ENCODE measurements at regions not wholly inside any gene's neighbourhood (a gene's known extent, or its start where the extent isn't known, plus 50 kb on each side); places are given as distances from the start of the nearest gene placed in this dataset.

DNA sequence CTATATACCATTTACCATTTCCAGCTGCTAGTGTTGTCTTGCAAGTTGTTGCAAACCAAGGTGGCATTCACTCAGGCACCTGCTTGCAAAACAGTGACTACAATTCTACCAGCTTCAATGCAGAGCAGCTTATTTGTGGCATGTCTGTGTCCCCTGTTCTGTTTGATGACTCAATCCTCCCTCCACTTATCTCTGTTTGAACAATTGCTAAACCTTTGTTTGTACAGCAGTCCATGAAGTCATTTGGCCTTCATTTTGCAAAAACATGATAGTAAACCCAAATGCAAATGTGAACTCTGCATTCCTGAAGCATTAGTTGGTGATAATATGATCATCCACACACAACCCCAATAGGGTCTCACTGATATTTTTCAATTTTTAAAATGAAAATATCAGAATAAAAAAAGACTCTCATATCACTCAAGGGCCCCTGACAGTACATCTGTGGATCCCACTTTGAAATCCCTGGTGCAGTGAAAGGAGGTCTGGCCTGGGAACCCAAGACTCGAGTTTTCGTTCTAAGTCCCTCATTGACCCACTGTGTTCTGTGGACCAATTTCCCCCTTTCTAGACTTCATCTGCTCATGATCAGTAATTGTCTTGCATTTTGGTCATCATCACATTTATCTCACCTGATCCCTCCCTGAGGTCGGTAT is 425.4 kb downstream of the RPS24 start:
- TF ChIP-seq, protein P1, sequence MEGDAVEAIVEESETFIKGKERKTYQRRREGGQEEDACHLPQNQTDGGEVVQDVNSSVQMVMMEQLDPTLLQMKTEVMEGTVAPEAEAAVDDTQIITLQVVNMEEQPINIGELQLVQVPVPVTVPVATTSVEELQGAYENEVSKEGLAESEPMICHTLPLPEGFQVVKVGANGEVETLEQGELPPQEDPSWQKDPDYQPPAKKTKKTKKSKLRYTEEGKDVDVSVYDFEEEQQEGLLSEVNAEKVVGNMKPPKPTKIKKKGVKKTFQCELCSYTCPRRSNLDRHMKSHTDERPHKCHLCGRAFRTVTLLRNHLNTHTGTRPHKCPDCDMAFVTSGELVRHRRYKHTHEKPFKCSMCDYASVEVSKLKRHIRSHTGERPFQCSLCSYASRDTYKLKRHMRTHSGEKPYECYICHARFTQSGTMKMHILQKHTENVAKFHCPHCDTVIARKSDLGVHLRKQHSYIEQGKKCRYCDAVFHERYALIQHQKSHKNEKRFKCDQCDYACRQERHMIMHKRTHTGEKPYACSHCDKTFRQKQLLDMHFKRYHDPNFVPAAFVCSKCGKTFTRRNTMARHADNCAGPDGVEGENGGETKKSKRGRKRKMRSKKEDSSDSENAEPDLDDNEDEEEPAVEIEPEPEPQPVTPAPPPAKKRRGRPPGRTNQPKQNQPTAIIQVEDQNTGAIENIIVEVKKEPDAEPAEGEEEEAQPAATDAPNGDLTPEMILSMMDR (IDR thresholded peaks at IDR 0.05), result no peak
- WGBS, 3 donors, result 96 to 98% (median 96%) methylated on average over 3 of the region's 3 CpGs
- no peak for DNase-seq

DNA sequence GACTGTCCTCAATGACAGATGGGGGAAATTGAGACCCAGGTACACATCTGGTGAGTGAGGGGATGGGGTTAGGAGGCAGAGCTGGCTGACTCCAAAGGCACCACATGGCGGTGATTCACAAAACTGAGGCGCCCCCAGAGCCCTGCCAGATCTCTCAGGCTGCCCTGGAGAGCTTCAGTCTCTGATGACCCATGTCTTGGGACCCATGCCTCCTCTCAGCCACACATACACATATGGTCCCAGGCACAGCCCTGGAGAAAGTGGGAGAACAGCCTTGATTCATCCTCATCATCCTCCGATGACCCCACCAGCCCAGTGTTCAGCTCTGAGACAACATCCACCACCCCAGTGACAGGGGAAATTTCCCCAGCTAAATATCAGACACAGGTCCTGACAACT is 426.0 kb downstream of the RPS24 start:
- Histone ChIP-seq H3K4me3 (no peak overlapping the region), H3K36me3 (ENCODE audit: insufficient read depth in 1 of 2, low read depth in 1 of 2) (no peaks in the 10 kb centered on the region), H3K27me3 (ENCODE audit: insufficient read depth in 3 of 3, low read length in 2 of 3) (no peaks in the 10 kb centered on the region), H3K4me1 (no peaks in the 10 kb centered on the region), H3K27ac (no peak overlapping the region), H3K9me3 (no peaks in the 10 kb centered on the region)
- no peak for ATAC-seq
- intact Hi-C loops (cut with DNase I), result no loop called here
- TF ChIP-seq, protein P1 (IDR thresholded peaks at IDR 0.05), result no peak
- WGBS, 3 donors, result 94 to 100% (median 98%) methylated on average over 3 of the region's 3 CpGs
- no peak for DNase-seq

More for the DNA sequence above, 425.4 kb downstream of the RPS24 start:
- Histone ChIP-seq H3K4me3 (no peak overlapping the region), H3K27ac (no peak overlapping the region), H3K4me1 (no peaks in the 10 kb centered on the region), H3K36me3 (ENCODE audit: insufficient read depth in 1 of 2, low read depth in 1 of 2) (no peaks in the 10 kb centered on the region), H3K27me3 (ENCODE audit: insufficient read depth in 3 of 3, low read length in 2 of 3) (no peaks in the 10 kb centered on the region), H3K9me3 (no peaks in the 10 kb centered on the region)
- intact Hi-C loops (cut with DNase I), result no loop called here
- no peak for ATAC-seq

DNA sequence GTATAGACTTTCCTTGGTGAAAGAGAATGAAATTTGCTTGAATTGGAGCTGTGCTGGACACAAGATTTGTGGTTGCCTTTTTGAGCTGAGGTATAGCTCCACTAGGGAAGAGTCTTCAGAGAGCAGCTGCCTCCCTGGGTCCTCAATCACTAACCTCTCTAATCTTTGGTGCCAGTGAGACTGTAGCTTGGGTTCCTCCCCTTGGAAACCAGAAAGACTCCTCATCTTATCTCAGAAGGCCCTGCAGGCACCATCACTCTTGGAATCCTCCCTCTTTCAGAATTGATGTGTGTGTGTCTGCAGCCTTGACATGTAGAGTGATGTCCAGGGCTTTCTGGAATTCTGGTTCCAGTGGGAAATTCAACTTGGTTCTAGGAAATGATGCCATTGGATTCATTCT is 426.5 kb downstream of the RPS24 start:
- H3K4me3 ChIP-seq, result no peak overlapping the region
- DNase-seq (no peak), ATAC-seq (no peak)
- H3K36me3 ChIP-seq (ENCODE audit: insufficient read depth in 1 of 2, low read depth in 1 of 2), result no peaks in the 10 kb centered on the region
- H3K9me3 ChIP-seq, result no peaks in the 10 kb centered on the region
- H3K4me1 ChIP-seq, result no peaks in the 10 kb centered on the region
- no peaks in the 10 kb centered on the region for H3K27me3 ChIP-seq (ENCODE audit: insufficient read depth in 3 of 3, low read length in 2 of 3)
- TF ChIP-seq, protein P1 (IDR thresholded peaks at IDR 0.05), result no peak
- H3K27ac ChIP-seq, result no peak overlapping the region
- intact Hi-C loops (cut with DNase I), result no loop called here

DNA sequence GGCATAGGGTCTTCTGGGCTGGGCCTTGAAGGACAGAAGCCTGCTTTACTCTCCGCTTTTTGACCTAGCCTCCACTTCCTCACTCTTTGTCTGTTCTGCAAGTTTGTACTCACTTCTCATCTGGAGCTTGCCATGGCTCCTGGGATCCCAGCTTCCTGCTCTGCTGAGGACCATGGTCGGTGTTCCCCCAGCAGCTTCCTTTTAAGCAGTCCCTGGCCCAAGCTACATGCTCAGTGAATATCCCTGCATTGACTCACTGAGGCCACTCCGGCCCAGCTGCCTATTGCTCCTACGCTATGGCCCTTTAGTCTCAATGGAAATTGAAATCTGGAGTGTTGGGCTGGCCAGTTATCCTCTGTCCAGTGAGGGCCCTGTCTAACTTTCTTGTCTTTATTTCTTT is 427.7 kb downstream of the RPS24 start:
- Histone ChIP-seq H3K4me3 (no peak overlapping the region), H3K27me3 (ENCODE audit: insufficient read depth in 3 of 3, low read length in 2 of 3) (no peaks in the 10 kb centered on the region), H3K9me3 (no peaks in the 10 kb centered on the region), H3K4me1 (no peaks in the 10 kb centered on the region), H3K36me3 (ENCODE audit: insufficient read depth in 1 of 2, low read depth in 1 of 2) (no peaks in the 10 kb centered on the region), H3K27ac (no peak overlapping the region)
- no peak for DNase-seq
- TF ChIP-seq, protein P1 (IDR thresholded peaks at IDR 0.05), result no peak
- intact Hi-C loops (cut with DNase I), result no loop called here
- ATAC-seq, result no peak
- WGBS, 3 donors, result 94% methylated on average over 4 of the region's 4 CpGs

DNA sequence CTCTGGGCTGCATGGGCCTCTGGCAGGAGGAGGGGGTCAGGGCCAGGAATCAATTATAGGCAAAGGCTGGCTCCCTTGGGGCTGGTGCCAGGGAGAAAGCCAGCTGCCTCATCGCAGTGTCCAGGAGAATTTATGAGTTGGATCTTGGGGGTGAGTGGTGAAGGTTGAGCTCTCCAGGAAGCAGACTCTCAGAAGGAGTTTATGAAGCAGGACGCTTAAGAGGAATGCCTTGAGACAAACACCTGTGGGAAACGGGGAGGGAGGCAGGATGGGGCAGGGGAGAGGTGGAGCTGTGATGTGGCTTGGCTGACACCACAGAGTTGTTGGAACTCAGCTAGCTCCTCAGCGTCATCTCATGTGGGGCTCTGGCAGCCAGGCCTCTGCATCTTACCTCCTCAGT is 428.5 kb downstream of the RPS24 start:
- Histone ChIP-seq H3K27me3 (ENCODE audit: insufficient read depth in 3 of 3, low read length in 2 of 3) (no peaks in the 10 kb centered on the region), H3K4me3 (no peak overlapping the region), H3K4me1 (no peaks in the 10 kb centered on the region), H3K27ac (no peak overlapping the region), H3K36me3 (ENCODE audit: insufficient read depth in 1 of 2, low read depth in 1 of 2) (no peaks in the 10 kb centered on the region), H3K9me3 (no peaks in the 10 kb centered on the region)
- WGBS, 3 donors, result 62 to 83% (median 70%) methylated on average over 4 of the region's 4 CpGs
- DNase-seq (no peak), ATAC-seq (no peak)
- TF ChIP-seq, protein P1 (IDR thresholded peaks at IDR 0.05), result no peak
- intact Hi-C loops (cut with DNase I), result no loop called here
